ENCODE measurements at regions not wholly inside any gene's neighbourhood (a gene's known extent, or its start where the extent isn't known, plus 50 kb on each side); places are given as distances from the start of the nearest gene placed in this dataset.

DNA sequence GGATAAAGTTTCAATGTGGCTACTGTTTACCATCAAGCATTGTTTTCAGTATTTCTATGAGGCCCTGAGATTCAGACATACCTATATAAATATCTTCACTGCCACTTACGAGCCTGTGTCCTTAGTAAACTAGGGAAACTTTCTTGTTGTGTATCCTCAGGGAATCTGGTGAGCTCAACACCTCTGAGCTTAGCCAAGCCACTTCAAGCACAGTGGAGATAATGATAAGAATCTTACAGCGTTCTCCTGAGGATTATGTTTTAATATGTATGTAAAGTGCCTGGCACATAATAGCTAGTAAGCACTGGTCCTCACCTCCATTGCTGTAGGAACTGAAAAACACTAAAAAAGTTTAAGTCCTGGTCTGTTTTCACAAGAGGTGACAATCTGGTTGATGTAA lies 268.3 kb downstream of the SKIDA1 start:
- TF ChIP-seq, protein P1, sequence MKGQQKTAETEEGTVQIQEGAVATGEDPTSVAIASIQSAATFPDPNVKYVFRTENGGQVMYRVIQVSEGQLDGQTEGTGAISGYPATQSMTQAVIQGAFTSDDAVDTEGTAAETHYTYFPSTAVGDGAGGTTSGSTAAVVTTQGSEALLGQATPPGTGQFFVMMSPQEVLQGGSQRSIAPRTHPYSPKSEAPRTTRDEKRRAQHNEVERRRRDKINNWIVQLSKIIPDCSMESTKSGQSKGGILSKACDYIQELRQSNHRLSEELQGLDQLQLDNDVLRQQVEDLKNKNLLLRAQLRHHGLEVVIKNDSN (IDR thresholded peaks at IDR 0.05), result no peak
- TF ChIP-seq FOXM1 (IDR thresholded peaks at IDR 0.05; ENCODE audit: borderline replicate concordance, low read depth) (no peak), EGR1 (IDR thresholded peaks at IDR 0.05) (no peak), ZBTB7A (IDR thresholded peaks at IDR 0.05; ENCODE audit: low read depth) (no peak), EP300 (IDR thresholded peaks at IDR 0.05; ENCODE audit: borderline replicate concordance) (no peak), TAF1 (IDR thresholded peaks at IDR 0.05; ENCODE audit: low read depth) (no peak), TEAD4 (IDR thresholded peaks at IDR 0.05) (no peak), CEBPB (IDR thresholded peaks at IDR 0.05) (no peak), NFIC (IDR thresholded peaks at IDR 0.05) (no peak), TCF12 (IDR thresholded peaks at IDR 0.05; ENCODE audit: low read depth) (no peak), RAD21 (IDR thresholded peaks at IDR 0.05; ENCODE audit: low read depth) (no peak), CREB1 (IDR thresholded peaks at IDR 0.05; ENCODE audit: low read depth) (no peak), YY1 (IDR thresholded peaks at IDR 0.05; ENCODE audit: low read depth) (no peak)
- TF ChIP-seq, protein P2, sequence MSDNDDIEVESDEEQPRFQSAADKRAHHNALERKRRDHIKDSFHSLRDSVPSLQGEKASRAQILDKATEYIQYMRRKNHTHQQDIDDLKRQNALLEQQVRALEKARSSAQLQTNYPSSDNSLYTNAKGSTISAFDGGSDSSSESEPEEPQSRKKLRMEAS (IDR thresholded peaks at IDR 0.05), result no peak
- TF ChIP-seq, protein P3, sequence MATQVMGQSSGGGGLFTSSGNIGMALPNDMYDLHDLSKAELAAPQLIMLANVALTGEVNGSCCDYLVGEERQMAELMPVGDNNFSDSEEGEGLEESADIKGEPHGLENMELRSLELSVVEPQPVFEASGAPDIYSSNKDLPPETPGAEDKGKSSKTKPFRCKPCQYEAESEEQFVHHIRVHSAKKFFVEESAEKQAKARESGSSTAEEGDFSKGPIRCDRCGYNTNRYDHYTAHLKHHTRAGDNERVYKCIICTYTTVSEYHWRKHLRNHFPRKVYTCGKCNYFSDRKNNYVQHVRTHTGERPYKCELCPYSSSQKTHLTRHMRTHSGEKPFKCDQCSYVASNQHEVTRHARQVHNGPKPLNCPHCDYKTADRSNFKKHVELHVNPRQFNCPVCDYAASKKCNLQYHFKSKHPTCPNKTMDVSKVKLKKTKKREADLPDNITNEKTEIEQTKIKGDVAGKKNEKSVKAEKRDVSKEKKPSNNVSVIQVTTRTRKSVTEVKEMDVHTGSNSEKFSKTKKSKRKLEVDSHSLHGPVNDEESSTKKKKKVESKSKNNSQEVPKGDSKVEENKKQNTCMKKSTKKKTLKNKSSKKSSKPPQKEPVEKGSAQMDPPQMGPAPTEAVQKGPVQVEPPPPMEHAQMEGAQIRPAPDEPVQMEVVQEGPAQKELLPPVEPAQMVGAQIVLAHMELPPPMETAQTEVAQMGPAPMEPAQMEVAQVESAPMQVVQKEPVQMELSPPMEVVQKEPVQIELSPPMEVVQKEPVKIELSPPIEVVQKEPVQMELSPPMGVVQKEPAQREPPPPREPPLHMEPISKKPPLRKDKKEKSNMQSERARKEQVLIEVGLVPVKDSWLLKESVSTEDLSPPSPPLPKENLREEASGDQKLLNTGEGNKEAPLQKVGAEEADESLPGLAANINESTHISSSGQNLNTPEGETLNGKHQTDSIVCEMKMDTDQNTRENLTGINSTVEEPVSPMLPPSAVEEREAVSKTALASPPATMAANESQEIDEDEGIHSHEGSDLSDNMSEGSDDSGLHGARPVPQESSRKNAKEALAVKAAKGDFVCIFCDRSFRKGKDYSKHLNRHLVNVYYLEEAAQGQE (IDR thresholded peaks at IDR 0.05; ENCODE audit: low read depth), result no peak

DNA sequence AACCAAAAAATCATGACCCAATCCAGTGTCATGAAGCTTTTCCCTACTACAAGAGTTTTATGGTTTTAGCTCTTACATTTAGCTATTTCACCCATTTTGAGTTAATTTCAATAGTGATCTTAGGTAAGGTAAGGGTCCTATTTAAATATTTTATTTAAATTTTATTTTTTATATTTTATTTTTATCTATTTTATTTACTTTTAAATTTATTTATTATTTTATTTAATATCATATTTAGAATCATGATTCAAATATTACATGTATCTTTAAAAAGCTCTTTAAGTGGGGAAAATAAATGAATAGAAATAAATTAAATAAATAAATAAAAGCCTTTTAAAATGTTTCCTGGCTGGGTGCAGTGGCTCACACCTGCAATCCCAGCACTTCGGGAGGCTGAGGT lies 276.0 kb downstream of the SKIDA1 start:
- TF ChIP-seq YY1 (IDR thresholded peaks at IDR 0.05; ENCODE audit: low read depth) (no peak), TCF12 (IDR thresholded peaks at IDR 0.05; ENCODE audit: low read depth) (no peak), EGR1 (IDR thresholded peaks at IDR 0.05) (no peak), CREB1 (IDR thresholded peaks at IDR 0.05; ENCODE audit: low read depth) (no peak), TAF1 (IDR thresholded peaks at IDR 0.05; ENCODE audit: low read depth) (no peak), ZBTB7A (IDR thresholded peaks at IDR 0.05; ENCODE audit: low read depth) (no peak), FOXM1 (IDR thresholded peaks at IDR 0.05; ENCODE audit: borderline replicate concordance, low read depth) (no peak), RAD21 (IDR thresholded peaks at IDR 0.05; ENCODE audit: low read depth) (no peak)
- TF ChIP-seq, protein P2 (IDR thresholded peaks at IDR 0.05), result no peak
- TF ChIP-seq, protein P1 (IDR thresholded peaks at IDR 0.05), result no peak
- TF ChIP-seq, protein P3 (IDR thresholded peaks at IDR 0.05; ENCODE audit: low read depth), result no peak

DNA sequence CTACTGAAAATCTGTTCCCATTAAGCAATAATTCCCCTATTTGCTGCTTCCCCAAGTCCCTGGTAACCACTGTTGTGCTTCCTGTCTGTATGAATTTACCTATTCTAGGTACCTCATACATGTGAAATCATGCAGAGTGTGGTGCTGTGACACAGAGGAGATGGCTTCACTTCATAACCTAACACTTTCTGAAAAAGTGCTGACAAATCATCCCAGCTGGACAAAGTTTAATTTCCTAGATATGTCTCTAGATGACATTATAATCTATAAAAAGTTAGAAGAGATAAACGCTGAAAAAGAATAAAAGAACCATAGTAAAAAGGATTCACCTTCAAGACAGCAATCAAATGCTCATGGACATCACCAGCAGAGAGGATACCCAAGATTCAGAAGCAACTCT lies 277.9 kb downstream of the SKIDA1 start:
- TF ChIP-seq YY1 (IDR thresholded peaks at IDR 0.05; ENCODE audit: low read depth), result no peak
- TF ChIP-seq, protein P2 (IDR thresholded peaks at IDR 0.05), result no peak
- no peak for TF ChIP-seq RAD21 (IDR thresholded peaks at IDR 0.05; ENCODE audit: low read depth)
- no peak for TF ChIP-seq ZBTB7A (IDR thresholded peaks at IDR 0.05; ENCODE audit: low read depth)
- TF ChIP-seq EGR1 (IDR thresholded peaks at IDR 0.05), result no peak
- no peak for TF ChIP-seq FOXM1 (IDR thresholded peaks at IDR 0.05; ENCODE audit: borderline replicate concordance, low read depth)

DNA sequence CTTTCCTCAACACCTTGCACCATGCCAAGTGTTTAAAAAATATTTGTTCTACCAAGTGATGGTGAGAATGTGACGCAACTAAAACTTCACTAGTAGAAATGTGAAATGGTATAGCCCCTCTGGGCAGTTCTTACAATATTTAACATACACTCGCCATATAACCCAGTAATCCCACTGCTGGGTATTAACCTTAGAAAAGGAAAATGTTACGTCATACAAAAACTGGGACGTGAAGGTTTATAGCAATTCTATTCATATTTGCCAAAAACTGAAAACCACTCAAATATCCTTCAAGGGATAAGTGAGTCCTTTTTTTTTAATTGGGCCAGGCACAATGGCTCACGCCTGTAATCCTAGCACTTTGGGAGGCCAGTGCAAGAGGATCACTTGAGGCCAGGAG lies 279.3 kb downstream of the SKIDA1 start:
- TF ChIP-seq CEBPB (IDR thresholded peaks at IDR 0.05) (no peak), EGR1 (IDR thresholded peaks at IDR 0.05) (no peak), NFIC (IDR thresholded peaks at IDR 0.05) (no peak), EP300 (IDR thresholded peaks at IDR 0.05; ENCODE audit: borderline replicate concordance) (no peak), TCF12 (IDR thresholded peaks at IDR 0.05; ENCODE audit: low read depth) (no peak), TAF1 (IDR thresholded peaks at IDR 0.05; ENCODE audit: low read depth) (no peak), ZBTB7A (IDR thresholded peaks at IDR 0.05; ENCODE audit: low read depth) (no peak), RAD21 (IDR thresholded peaks at IDR 0.05; ENCODE audit: low read depth) (no peak), YY1 (IDR thresholded peaks at IDR 0.05; ENCODE audit: low read depth) (no peak), CREB1 (IDR thresholded peaks at IDR 0.05; ENCODE audit: low read depth) (no peak), TEAD4 (IDR thresholded peaks at IDR 0.05) (no peak), FOXM1 (IDR thresholded peaks at IDR 0.05; ENCODE audit: borderline replicate concordance, low read depth) (no peak)
- TF ChIP-seq, protein P3 (IDR thresholded peaks at IDR 0.05; ENCODE audit: low read depth), result no peak
- TF ChIP-seq, protein P2 (IDR thresholded peaks at IDR 0.05), result no peak
- TF ChIP-seq, protein P1 (IDR thresholded peaks at IDR 0.05), result no peak

All from Ishikawa (cell line).